ENCODE measurements at regions not wholly inside any gene's neighbourhood (a gene's known extent, or its start where the extent isn't known, plus 50 kb on each side); places are given as distances from the start of the nearest gene placed in this dataset.

DNA sequence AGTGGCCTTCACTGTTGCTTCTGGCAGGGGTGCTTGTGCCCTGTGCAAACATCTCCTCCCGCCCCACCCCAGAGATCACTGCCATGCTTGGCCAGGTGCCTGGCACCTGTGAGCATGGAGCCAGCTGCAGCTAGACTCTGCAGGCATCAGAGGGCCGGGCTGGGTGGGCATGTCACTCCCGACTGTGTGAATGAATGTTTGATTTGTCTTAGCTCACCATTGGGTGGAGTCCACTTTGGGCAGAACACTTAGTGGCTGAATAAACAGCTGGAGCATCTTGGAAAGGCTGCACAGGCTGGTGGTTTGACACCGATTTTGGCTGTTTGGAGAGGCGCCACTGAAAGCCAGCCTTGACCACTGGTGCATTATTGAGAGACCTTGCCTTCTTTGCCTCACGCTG lies 267.3 kb downstream of the DLEU7 start:
- TF ChIP-seq, protein P1, sequence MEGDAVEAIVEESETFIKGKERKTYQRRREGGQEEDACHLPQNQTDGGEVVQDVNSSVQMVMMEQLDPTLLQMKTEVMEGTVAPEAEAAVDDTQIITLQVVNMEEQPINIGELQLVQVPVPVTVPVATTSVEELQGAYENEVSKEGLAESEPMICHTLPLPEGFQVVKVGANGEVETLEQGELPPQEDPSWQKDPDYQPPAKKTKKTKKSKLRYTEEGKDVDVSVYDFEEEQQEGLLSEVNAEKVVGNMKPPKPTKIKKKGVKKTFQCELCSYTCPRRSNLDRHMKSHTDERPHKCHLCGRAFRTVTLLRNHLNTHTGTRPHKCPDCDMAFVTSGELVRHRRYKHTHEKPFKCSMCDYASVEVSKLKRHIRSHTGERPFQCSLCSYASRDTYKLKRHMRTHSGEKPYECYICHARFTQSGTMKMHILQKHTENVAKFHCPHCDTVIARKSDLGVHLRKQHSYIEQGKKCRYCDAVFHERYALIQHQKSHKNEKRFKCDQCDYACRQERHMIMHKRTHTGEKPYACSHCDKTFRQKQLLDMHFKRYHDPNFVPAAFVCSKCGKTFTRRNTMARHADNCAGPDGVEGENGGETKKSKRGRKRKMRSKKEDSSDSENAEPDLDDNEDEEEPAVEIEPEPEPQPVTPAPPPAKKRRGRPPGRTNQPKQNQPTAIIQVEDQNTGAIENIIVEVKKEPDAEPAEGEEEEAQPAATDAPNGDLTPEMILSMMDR (IDR thresholded peaks at IDR 0.05; ENCODE audit: low read depth, low read length) = no peak
- TF ChIP-seq, protein P2, sequence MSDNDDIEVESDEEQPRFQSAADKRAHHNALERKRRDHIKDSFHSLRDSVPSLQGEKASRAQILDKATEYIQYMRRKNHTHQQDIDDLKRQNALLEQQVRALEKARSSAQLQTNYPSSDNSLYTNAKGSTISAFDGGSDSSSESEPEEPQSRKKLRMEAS (IDR thresholded peaks at IDR 0.05; ENCODE audit: low read depth, low read length) = no peak
- TF ChIP-seq POLR2A (IDR thresholded peaks at IDR 0.05; ENCODE audit: extremely low read depth, insufficient read length) (no peak), MYC (IDR thresholded peaks at IDR 0.05; ENCODE audit: low read depth, low read length) (no peak)
